Peyer's patch (tissue), 4 donors: ENCODE measurements at regions not wholly inside any gene's neighbourhood (a gene's known extent, or its start where the extent isn't known, plus 50 kb on each side); places are given as distances from the start of the nearest gene placed in this dataset.

Source experiments
- DNase-seq, 3 donors: peaks; one replicate each; pipeline ENCODE4 v3.0.0-alpha.2; 2017 to 2019
- H3K27ac ChIP-seq, 4 donors: fragments of 200-600 bp; sonication (generic); one replicate each; pipeline ENCODE4 v1.5.1; 2016 to 2019
- H3K27me3 ChIP-seq, 2 donors: fragments of 200-600 bp; sonication (generic); one replicate each; pipeline ENCODE4 v1.5.1; 2019
- H3K36me3 ChIP-seq, 3 donors: fragments of 200-600 bp; sonication (generic); one replicate each; pipeline ENCODE4 v1.5.1; 2016 to 2019
- H3K4me1 ChIP-seq, 4 donors: fragments of 200-600 bp; sonication (generic); one replicate each; pipeline ENCODE4 v1.5.1; 2016 to 2019
- H3K4me3 ChIP-seq, 4 donors: fragments of 200-600 bp; sonication (generic); 1 replicate in 3 of 4; 2 replicates in 1 of 4; pipeline ENCODE4 v1.5.1; 2016 to 2019; ENCODE audit warnings: mild to moderate bottlenecking in 1 of 4
- H3K9me3 ChIP-seq, 4 donors: fragments of 200-600 bp; sonication (generic); one replicate each; pipeline ENCODE4 v1.5.1; 2016 to 2019; ENCODE audit warnings: mild to moderate bottlenecking in 1 of 4
- CTCF ChIP-seq, 6 experiments: fragments of 450-650 bp in 4 of 6; fragments of 200-600 bp in 2 of 6; sonication (generic) in 1 of 6; IDR thresholded peaks; one replicate each; pipeline ENCODE4 v1.5.1; 2017 to 2019; ENCODE audit warnings: antibody characterized with exemption in 6 of 6, mild to moderate bottlenecking in 3 of 6, moderate library complexity in 1 of 6
- POLR2A ChIP-seq, 2 donors: fragments of 450-650 bp; IDR thresholded peaks; one replicate each; pipeline ENCODE4 v1.5.1; 2017; ENCODE audit warnings: antibody characterized with exemption in 2 of 2, mild to moderate bottlenecking in 2 of 2, moderate library complexity in 2 of 2

GRCh38 chr10:118911363-118911762 is 118.2 kb upstream of the NANOS1 start:
- Histone ChIP-seq H3K27me3 (no peaks in the 10 kb centered on the region), H3K4me1 (no peaks in the 10 kb centered on the region), H3K9me3 (no peaks in the 10 kb centered on the region), H3K36me3 (no peaks in the 10 kb centered on the region), H3K27ac (no peak overlapping the region), H3K4me3 (no peak overlapping the region)
- no peak for DNase-seq
- TF ChIP-seq CTCF (IDR thresholded peaks at IDR 0.05) (no peak), POLR2A (IDR thresholded peaks at IDR 0.05) (no peak)

GRCh38 chr10:118912961-118913600 is 116.4 kb upstream of the NANOS1 start:
- TF ChIP-seq POLR2A (IDR thresholded peaks at IDR 0.05), result no peak
- no peak for TF ChIP-seq CTCF (IDR thresholded peaks at IDR 0.05)
- DNase-seq, result no peak
- Histone ChIP-seq H3K36me3 (no peaks in the 10 kb centered on the region), H3K4me1 (no peaks in the 10 kb centered on the region), H3K4me3 (no peak overlapping the region), H3K27ac (no peak overlapping the region), H3K27me3 (no peaks in the 10 kb centered on the region), H3K9me3 (no peaks in the 10 kb centered on the region)

- H3K36me3 ChIP-seq, result no peaks in the 10 kb centered on the region
- no peak overlapping the region for H3K4me3 ChIP-seq
- no peak for DNase-seq
- H3K4me1 ChIP-seq, result no peaks in the 10 kb centered on the region
- H3K27me3 ChIP-seq, result no peaks in the 10 kb centered on the region
- H3K27ac ChIP-seq, result no peak overlapping the region
- H3K9me3 ChIP-seq, result no peaks in the 10 kb centered on the region
- no peak for TF ChIP-seq CTCF (IDR thresholded peaks at IDR 0.05)
- TF ChIP-seq POLR2A (IDR thresholded peaks at IDR 0.05), result no peak
Observed at GRCh38 chr10:118913825-118914224, 115.7 kb upstream of the NANOS1 start.

GRCh38 chr10:118914629-118915028 is 114.9 kb upstream of the NANOS1 start:
- no peaks in the 10 kb centered on the region for H3K9me3 ChIP-seq
- no peaks in the 10 kb centered on the region for H3K4me1 ChIP-seq
- H3K4me3 ChIP-seq, result no peak overlapping the region
- H3K27ac ChIP-seq, result no peak overlapping the region
- H3K27me3 ChIP-seq, result no peaks in the 10 kb centered on the region
- no peak for DNase-seq
- H3K36me3 ChIP-seq, result no peaks in the 10 kb centered on the region
- TF ChIP-seq CTCF (IDR thresholded peaks at IDR 0.05), result no peak
- TF ChIP-seq POLR2A (IDR thresholded peaks at IDR 0.05), result no peak

- no peak overlapping the region for H3K27ac ChIP-seq
- no peaks in the 10 kb centered on the region for H3K27me3 ChIP-seq
- TF ChIP-seq CTCF (IDR thresholded peaks at IDR 0.05), result no peak
- no peak for TF ChIP-seq POLR2A (IDR thresholded peaks at IDR 0.05)
- DNase-seq, result no peak
- H3K36me3 ChIP-seq, result no peaks in the 10 kb centered on the region
- H3K4me3 ChIP-seq, result no peak overlapping the region
- no peaks in the 10 kb centered on the region for H3K9me3 ChIP-seq
- H3K4me1 ChIP-seq, result no peaks in the 10 kb centered on the region
Observed at GRCh38 chr10:118915161-118915560, 114.4 kb upstream of the NANOS1 start.

GRCh38 chr10:118916777-118917176 is 112.7 kb upstream of the NANOS1 start:
- H3K36me3 ChIP-seq, result no peaks in the 10 kb centered on the region
- no peaks in the 10 kb centered on the region for H3K9me3 ChIP-seq
- H3K4me3 ChIP-seq, result no peak overlapping the region
- no peaks in the 10 kb centered on the region for H3K4me1 ChIP-seq
- TF ChIP-seq POLR2A (IDR thresholded peaks at IDR 0.05) (no peak), CTCF (IDR thresholded peaks at IDR 0.05) (no peak)
- no peaks in the 10 kb centered on the region for H3K27me3 ChIP-seq
- H3K27ac ChIP-seq, result no peak overlapping the region
- no peak for DNase-seq
